Spleen (tissue), 11 donors: ENCODE measurements at regions not wholly inside any gene's neighbourhood (a gene's known extent, or its start where the extent isn't known, plus 50 kb on each side); places are given as distances from the start of the nearest gene placed in this dataset.

Experiments used
- DNase-seq: peaks from one replicate; pipeline ENCODE4 v3.0.0-alpha.2; 2020
- H3K27ac ChIP-seq, 8 donors: fragments of 200-600 bp; sonication (generic) in 7 of 8; 1 replicate in 4 of 8; 2 replicates in 4 of 8; pipeline versions ENCODE4 v1.5.0 to v1.8.0; 2016 to 2021; ENCODE audit warnings: inconsistent platforms in 4 of 8, mild to moderate bottlenecking in 4 of 8, moderate library complexity in 1 of 8
- H3K27me3 ChIP-seq, 7 donors: fragments of 200-600 bp; sonication (generic) in 6 of 7; replicated peaks in 1 of 7; 1 replicate in 4 of 7; 2 replicates in 3 of 7; pipeline versions ENCODE4 v1.5.0 to v1.8.0; 2016 to 2021; ENCODE audit warnings: inconsistent platforms in 3 of 7, mild to moderate bottlenecking in 1 of 7
- H3K36me3 ChIP-seq, 6 donors: fragments of 200-600 bp; sonication (generic) in 5 of 6; 1 replicate in 4 of 6; 2 replicates in 2 of 6; pipeline versions ENCODE4 v1.5.0 to v1.8.0; 2016 to 2021; ENCODE audit warnings: inconsistent platforms in 2 of 6
- H3K4me1 ChIP-seq, 6 donors: fragments of 200-600 bp; sonication (generic) in 5 of 6; 1 replicate in 3 of 6; 2 replicates in 3 of 6; pipeline versions ENCODE4 v1.5.0 to v1.8.0; 2016 to 2021; ENCODE audit warnings: inconsistent platforms in 3 of 6
- H3K4me3 ChIP-seq, 8 donors: fragments of 200-600 bp; sonication (generic) in 7 of 8; 1 replicate in 4 of 8; 2 replicates in 4 of 8; pipeline versions ENCODE4 v1.5.0 to v1.8.0; 2016 to 2021; ENCODE audit warnings: inconsistent platforms in 4 of 8, mild to moderate bottlenecking in 4 of 8, moderate library complexity in 2 of 8
- H3K9me3 ChIP-seq, 8 donors: fragments of 200-600 bp; sonication (generic) in 7 of 8; 1 replicate in 4 of 8; 2 replicates in 4 of 8; pipeline versions ENCODE4 v1.5.0 to v1.8.0; 2016 to 2021; ENCODE audit warnings: inconsistent platforms in 4 of 8
- CTCF ChIP-seq, 11 experiments: fragments of 200-600 bp in 7 of 11; fragments of 450-650 bp in 4 of 11; sonication (generic) in 4 of 11; IDR thresholded peaks in 8 of 11; conservative IDR thresholded peaks in 3 of 11; 1 replicate in 7 of 11; 2 replicates in 4 of 11; pipeline versions ENCODE4 v1.4.0 to v1.8.0; 2016 to 2021; ENCODE audit warnings: antibody characterized with exemption in 11 of 11, inconsistent platforms in 4 of 11, mild to moderate bottlenecking in 1 of 11
- POLR2A ChIP-seq, 3 donors: fragments of 450-650 bp; IDR thresholded peaks; one replicate each; pipeline ENCODE4 v1.5.1; 2017; ENCODE audit warnings: antibody characterized with exemption in 3 of 3, mild to moderate bottlenecking in 1 of 3
- POLR2AphosphoS5 ChIP-seq, 3 donors: sonication (generic); formaldehyde crosslinking; IDR thresholded peaks; one replicate each; pipeline ENCODE4 v1.5.1; 2017; ENCODE audit warnings: antibody characterized with exemption in 3 of 3
- WGBS, 5 donors: extraction: QIAGEN DNeasy Blood & Tissue Kit in 3 of 5; methylation state at CpG; one replicate each; pipeline versions ENCODE4 v1.1.5 to v1.1.7; 2013 to 2018; 5-methylcytosine and 5-hydroxymethylcytosine counted together
- intact Hi-C: fragments of 100-400 bp; cut with DNase I; formaldehyde crosslinking; loops from one replicate; pipeline ENCODE4 v1.15.0; 2023; ENCODE audit warnings: low total_unique reads
- donor health status: healthy with polysubstance abuse.
- donor health status: DM: no; HTN: no; CAD: no; lungs with moderate emphysema.
- donor health status: DM: no; HTN: no; CAD: no.
- donor health status: Bipolar disorder and iron deficiency.
- donor health status: healthy.
- donor health status: DM: no; HTN: no; CAD: no.
- donor health status: DM: yes; HTN: yes; CAD: no.

GRCh38 chr16:86928523-86929011, 350.2 kb downstream of the FOXL1 start:
- Histone ChIP-seq H3K36me3 (no peaks in the 10 kb centered on the region), H3K9me3 (peaks cover 0 to 5% (median 0%) of the 10 kb centered on the region in 8 donors), H3K27me3 (peaks cover 0 to 95% (median 19%) of the 10 kb centered on the region in 7 donors), H3K4me1 (peaks cover 0 to 41% (median 8%) of the 10 kb centered on the region in 6 donors), H3K27ac (no peak overlapping the region), H3K4me3 (no peak overlapping the region)
- no peak for DNase-seq
- 21 to 40% (median 25%) methylated on average over 8 to 9 of the region's 9 CpGs for WGBS, 5 donors
- intact Hi-C loops = no loop called here
- no peak for TF ChIP-seq POLR2AphosphoS5 (IDR thresholded peaks at IDR 0.05)
- TF ChIP-seq POLR2A (IDR thresholded peaks at IDR 0.05) = no peak
- no peak for TF ChIP-seq CTCF (IDR thresholded peaks at IDR 0.05 in 8 of 11, conservative IDR thresholded peaks at IDR 0.05 in 3 of 11)

GRCh38 chr16:86929057-86929871, 350.9 kb downstream of the FOXL1 start:
- TF ChIP-seq POLR2AphosphoS5 (IDR thresholded peaks at IDR 0.05) (peak; percentile 55 to 83 (median 81)), POLR2A (IDR thresholded peaks at IDR 0.05) (no peak)
- Histone ChIP-seq H3K27ac (no peak overlapping the region), H3K9me3 (peaks cover 0 to 5% (median 0%) of the 10 kb centered on the region in 8 donors), H3K36me3 (no peaks in the 10 kb centered on the region), H3K27me3 (peaks cover 0 to 95% (median 19%) of the 10 kb centered on the region in 7 donors), H3K4me3 (no peak overlapping the region), H3K4me1 (peaks cover 0 to 41% (median 8%) of the 10 kb centered on the region in 6 donors)
- intact Hi-C loops = no loop called here
- 9 to 15% (median 13%) methylated on average over 37 to 45 of the region's 45 CpGs for WGBS, 5 donors
- DNase-seq = peak; percentile 80

GRCh38 chr16:86930001-86930400, 351.7 kb downstream of the FOXL1 start:
- peaks cover 0 to 95% (median 19%) of the 10 kb centered on the region in 7 donors for H3K27me3 ChIP-seq

More at GRCh38 chr16:86930001-86930400, 351.7 kb downstream of the FOXL1 start:
- Histone ChIP-seq H3K36me3 (no peaks in the 10 kb centered on the region), H3K9me3 (peaks cover 0 to 5% (median 0%) of the 10 kb centered on the region in 8 donors), H3K27ac (no peak overlapping the region), H3K4me1 (peaks cover 0 to 46% (median 8%) of the 10 kb centered on the region in 6 donors), H3K4me3 (no peak overlapping the region)
- no peak for DNase-seq
- TF ChIP-seq POLR2AphosphoS5 (IDR thresholded peaks at IDR 0.05) (no peak), POLR2A (IDR thresholded peaks at IDR 0.05) (no peak), CTCF (IDR thresholded peaks at IDR 0.05 in 8 of 11, conservative IDR thresholded peaks at IDR 0.05 in 3 of 11) (no peak)
- WGBS, 5 donors = 40 to 59% (median 42%) methylated on average over 6 to 8 of the region's 8 CpGs
- intact Hi-C loops = no loop called here
